ENCODE measurements at regions not wholly inside any gene's neighbourhood (a gene's known extent, or its start where the extent isn't known, plus 50 kb on each side); places are given as distances from the start of the nearest gene placed in this dataset.
"Not testable (repeated sequence)": the region's sequence is repeated elsewhere in the genome, so short reads cannot be mapped to it uniquely, and the experiment has no call there.

DNA sequence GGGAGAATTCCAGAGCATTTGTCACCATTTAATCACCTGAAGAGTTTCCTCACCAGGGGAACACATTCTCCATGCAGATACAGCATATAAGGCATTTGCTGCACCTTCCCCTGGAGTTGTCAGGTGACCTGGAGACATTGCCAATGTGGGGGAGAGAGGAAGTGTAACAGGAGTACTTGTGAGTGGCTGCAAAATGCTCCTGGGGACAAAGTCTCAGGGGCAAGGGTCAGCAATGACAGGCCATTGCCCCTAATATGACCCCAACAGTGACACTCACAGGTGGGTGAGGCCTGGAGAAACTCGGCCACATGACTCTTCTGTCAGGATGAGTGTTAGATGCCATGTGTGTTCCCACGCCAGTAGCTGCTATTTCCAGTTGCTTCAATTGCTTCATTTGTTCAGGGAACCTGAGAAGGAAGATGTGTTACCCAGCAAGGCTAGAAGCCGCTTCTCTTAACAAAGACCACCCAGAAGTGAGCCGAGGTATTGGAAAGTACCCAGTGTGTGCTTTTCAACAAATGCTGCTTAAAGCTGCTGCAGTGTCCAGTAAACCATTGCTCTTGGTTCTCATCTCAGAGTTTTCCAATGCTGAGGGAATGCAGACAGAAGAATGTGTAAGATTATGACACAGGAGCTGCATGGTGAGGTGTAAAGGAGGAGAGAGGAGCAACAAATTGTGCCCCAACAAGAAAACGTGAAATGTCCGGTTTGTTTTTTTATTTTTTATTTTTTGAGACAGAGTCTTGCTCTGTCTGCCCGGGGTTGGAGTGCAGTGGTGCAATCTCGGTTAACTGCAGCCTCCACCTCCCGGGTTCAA lies 128.2 kb upstream of the SLC44A1 start:
- DNase-seq, result no peak

GRCh38 chr9:105117234-105117633 lies 127.2 kb upstream of the SLC44A1 start:
- DNase-seq, result no peak

DNA sequence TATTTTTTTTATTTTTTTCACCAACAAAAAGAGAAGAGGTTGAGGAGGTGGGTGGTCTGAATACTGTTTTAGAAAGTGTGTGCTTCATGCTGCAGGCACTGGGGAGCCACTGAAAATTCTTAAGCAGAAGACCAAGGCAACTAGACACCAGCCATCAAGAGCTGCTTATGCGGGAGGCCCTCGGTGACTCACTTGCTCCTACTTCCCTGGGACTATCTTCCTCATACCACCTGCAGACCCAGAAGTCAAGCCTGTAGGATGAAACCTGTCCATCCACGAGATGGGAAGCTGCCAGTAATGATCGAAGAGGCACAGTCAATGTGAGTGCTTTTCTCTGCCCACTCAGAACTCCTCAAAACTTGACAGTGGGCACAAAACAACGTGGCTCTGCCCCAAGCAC lies 125.8 kb upstream of the SLC44A1 start:
- DNase-seq, result no peak

GRCh38 chr9:105119156-105119555 lies 125.3 kb upstream of the SLC44A1 start:
- DNase-seq, result no peak

- no peak for DNase-seq
Observed at GRCh38 chr9:105121861-105122430, 122.5 kb upstream of the SLC44A1 start.

GRCh38 chr9:105124598-105124997 lies 119.9 kb upstream of the SLC44A1 start:
- not testable (repeated sequence) for DNase-seq

- no peak for DNase-seq
Observed at GRCh38 chr9:105126226-105126625, 118.2 kb upstream of the SLC44A1 start.

- peak; percentile 15 for DNase-seq
Observed at GRCh38 chr9:105127863-105128220, 116.6 kb upstream of the SLC44A1 start.

- DNase-seq, result no peak
Observed at GRCh38 chr9:105128908-105129600, 115.4 kb upstream of the SLC44A1 start.

DNA sequence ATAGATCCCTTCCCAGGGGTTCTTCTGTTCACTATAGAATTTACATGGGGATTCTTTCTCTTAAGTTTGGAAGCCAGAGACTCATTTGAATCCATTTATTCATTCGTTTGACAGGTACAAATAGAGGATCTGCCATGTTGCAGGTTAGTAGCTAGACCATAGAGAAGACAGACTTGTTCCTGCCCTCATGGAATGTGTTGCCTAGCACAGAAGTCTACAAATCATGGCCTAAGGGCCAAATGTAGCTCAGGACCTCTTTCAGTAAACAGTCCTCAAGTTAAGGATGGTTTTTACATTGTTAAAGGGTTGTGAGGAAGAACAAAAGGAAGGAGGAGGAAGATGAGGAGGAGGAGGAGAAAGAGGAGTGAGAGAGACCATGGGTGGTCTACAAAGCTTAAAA lies 114.7 kb upstream of the SLC44A1 start:
- DNase-seq, result no peak

DNA sequence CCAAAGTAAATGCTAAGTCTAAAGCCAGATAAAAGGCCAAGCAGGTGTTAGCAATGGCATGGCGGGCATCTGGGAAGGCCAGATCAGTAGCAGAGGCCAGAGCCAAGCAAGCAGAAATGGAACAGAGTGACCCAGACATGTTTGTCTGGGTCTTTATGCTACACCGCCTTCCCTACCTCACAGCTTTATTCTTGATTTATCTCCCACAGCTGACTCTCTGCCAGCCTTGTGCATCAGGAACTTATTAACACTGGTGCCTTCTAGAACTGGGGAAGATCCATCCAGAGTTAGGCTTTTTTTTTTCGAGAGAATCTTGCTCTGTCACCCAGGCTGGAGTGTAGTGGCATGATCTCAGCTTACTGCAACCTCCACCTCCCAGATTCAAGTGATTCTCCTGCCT lies 112.5 kb upstream of the SLC44A1 start:
- peak; percentile 68 for DNase-seq

GRCh38 chr9:105132606-105133005 lies 111.8 kb upstream of the SLC44A1 start:
- DNase-seq, result peak; percentile 73

GRCh38 chr9:105138306-105138801 lies 106.1 kb upstream of the SLC44A1 start:
- DNase-seq, result no peak

DNA sequence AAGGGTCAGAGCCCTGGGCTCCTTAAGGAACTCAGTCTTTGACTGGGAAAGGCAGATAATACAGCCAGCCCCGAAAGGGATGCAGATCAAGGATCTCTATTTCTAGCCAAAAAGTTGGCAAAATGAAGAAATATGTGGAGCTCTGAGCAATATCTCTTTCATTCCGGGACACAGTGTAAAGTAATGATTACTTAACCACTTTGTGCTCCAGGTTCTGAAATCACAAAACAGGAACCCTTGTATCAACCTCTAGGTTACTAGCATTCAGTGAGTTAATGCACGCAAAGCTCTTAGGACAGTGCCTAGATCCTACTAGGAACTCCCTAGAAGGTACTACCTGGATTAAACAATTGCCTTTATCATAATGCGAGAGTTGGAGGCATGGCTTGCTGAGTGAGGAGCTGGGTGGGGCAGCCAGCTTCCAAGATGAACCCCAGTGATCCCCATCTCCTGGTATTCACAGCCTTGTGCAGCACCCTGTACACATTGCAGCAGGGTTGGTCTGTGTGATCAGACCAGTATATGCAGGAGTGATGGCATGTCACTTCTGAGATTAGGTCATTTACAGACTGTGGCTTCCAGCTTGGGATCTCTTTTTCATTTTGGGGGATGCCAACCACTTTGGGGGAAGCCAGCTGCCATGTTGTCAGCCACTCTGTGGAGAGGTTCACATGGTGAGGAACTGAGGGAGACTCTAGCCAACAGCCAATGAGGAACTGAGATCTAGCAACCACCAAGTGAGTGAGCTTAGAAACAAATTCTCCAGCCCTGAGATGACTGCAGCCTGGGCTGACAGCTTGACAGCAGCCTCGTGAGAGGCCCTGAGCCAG lies 103.1 kb upstream of the SLC44A1 start:
- DNase-seq, result no peak

DNA sequence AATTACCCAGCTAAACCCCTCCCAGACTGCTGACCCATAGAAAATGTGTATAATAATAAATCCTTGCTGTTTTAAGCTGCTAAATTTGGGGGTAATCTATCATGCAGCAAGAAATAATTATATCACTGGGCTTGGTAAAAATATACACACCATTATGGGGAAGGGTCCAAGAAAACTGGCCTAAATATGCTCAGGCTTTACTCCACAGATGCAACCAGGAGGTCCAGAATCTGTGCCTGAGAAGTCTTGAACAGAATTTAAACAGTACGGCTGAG lies 102.5 kb upstream of the SLC44A1 start:
- no peak for DNase-seq

GRCh38 chr9:105142406-105143135 lies 101.9 kb upstream of the SLC44A1 start:
- DNase-seq, result peak; percentile 61

- DNase-seq, result no peak
Observed at GRCh38 chr9:105143136-105143430, 101.4 kb upstream of the SLC44A1 start.

- no peak for DNase-seq
Observed at GRCh38 chr9:105144076-105144475, 100.4 kb upstream of the SLC44A1 start.

DNA sequence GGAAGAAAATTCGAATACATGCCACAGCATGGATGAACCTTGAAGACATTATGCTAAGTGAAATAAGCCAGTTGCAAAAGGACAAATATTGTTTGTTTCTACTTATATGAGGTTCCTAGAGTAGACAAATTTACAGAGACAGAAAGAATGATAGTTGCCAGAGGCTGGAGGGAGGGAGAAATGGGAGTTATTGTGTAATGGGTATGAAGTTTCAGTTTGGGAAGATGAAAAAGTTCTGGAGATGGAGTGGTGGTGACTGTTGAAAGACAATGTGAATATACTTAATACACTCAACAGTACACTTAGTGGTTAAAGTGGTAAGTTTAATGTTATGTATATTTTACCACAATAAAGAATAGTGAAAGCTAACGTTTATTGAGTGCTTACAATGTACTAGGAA lies 99.6 kb upstream of the SLC44A1 start:
- no peak for DNase-seq

GRCh38 chr9:105146677-105147076 lies 97.8 kb upstream of the SLC44A1 start:
- DNase-seq, result no peak

DNA sequence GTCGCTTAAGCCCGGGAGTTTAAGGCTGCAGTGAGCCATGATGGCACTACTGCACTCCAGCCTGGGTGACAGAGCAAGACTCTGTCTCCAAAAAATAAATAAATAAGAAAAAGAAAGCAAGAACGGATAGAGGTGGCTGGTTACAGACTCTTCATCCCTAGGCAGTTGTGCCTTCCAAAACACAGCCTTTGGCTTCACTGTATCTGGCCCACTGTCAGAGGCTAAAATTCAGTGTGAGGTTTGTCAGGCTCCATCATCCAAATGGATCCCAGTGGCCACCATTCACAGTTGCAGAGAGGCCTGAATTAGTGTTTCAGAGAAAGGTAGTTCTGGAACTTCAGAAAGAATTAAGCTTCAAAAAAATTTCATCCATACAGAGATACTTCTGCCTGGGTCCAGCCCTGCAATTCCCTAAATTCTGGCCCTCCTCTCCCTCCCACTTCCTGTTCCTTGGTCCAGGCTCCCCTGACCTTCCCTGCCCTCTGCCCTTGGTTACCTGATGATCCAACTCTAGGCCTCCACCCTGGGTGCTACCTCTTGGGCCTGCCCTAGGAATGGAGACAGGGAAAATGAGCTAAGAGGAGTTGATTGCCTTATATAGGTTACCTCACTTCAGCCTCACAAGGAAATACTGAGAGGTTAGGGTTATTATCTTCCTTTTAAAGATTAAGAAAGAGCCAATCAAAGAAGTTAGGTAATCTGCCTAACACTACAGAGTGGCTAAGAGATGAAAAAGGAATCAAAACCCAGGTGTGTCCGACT lies 97.2 kb upstream of the SLC44A1 start:
- no peak for DNase-seq

Data from fibroblast of skin of abdomen (primary cell).